Osteocyte (in vitro differentiated cells): ENCODE measurements at regions not wholly inside any gene's neighbourhood (a gene's known extent, or its start where the extent isn't known, plus 50 kb on each side); places are given as distances from the start of the nearest gene placed in this dataset.

ENCODE experiments used
- DNase-seq: peaks from one replicate; pipeline ENCODE4 v3.0.0; 2021; ENCODE audit warnings: mixed read lengths; ENCODE audit not compliant: unreplicated experiment; ENCODE audit errors: extremely low spot score
- H3K27ac Mint-ChIP-seq: one replicate; pipeline ENCODE4 v1.8.0; 2021; ENCODE audit warnings: mild to moderate bottlenecking, mixed read lengths; ENCODE audit not compliant: unreplicated experiment
- H3K27me3 Mint-ChIP-seq: one replicate; pipeline ENCODE4 v1.8.0; 2021; ENCODE audit warnings: mixed read lengths; ENCODE audit not compliant: unreplicated experiment
- H3K36me3 Mint-ChIP-seq: one replicate; pipeline ENCODE4 v1.8.0; 2021; ENCODE audit warnings: mixed read lengths; ENCODE audit not compliant: unreplicated experiment
- H3K4me1 Mint-ChIP-seq: one replicate; pipeline ENCODE4 v1.8.0; 2021; ENCODE audit warnings: mixed read lengths; ENCODE audit not compliant: unreplicated experiment
- H3K4me3 Mint-ChIP-seq: one replicate; pipeline ENCODE4 v1.8.0; 2021; ENCODE audit warnings: mild to moderate bottlenecking, moderate library complexity, mixed read lengths; ENCODE audit not compliant: unreplicated experiment
- H3K9me3 Mint-ChIP-seq: one replicate; pipeline ENCODE4 v1.8.0; 2021; ENCODE audit warnings: mixed read lengths; ENCODE audit not compliant: unreplicated experiment
- TF ChIP-seq, protein P1 (sequence below): fragments of 200-600 bp; sonication (generic); IDR thresholded peaks from 2 replicates; pipeline ENCODE4 v1.5.0; 2021; ENCODE audit warnings: antibody characterized with exemption, mild to moderate bottlenecking, moderate library complexity

DNA sequence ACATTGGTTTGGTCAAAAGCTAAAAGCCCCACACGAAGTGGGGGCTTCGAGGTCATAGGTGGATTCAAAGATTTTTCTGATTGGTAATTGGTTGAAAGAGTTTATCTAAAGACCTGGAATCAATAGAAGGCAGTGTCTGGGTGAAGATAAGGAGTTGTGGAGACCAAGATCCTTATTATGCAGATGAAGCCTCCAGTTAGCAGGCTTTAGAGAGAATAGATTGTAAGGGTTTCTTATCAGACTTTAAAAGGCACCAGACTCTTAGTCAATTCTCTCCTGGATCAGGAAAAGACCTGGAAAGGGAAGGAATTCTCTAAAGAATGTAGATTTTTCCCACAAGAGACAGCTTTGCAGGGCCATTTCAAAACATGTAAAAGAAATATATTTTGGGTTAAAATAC lies 260.2 kb downstream of the PHF14 start:
- TF ChIP-seq, protein P1, sequence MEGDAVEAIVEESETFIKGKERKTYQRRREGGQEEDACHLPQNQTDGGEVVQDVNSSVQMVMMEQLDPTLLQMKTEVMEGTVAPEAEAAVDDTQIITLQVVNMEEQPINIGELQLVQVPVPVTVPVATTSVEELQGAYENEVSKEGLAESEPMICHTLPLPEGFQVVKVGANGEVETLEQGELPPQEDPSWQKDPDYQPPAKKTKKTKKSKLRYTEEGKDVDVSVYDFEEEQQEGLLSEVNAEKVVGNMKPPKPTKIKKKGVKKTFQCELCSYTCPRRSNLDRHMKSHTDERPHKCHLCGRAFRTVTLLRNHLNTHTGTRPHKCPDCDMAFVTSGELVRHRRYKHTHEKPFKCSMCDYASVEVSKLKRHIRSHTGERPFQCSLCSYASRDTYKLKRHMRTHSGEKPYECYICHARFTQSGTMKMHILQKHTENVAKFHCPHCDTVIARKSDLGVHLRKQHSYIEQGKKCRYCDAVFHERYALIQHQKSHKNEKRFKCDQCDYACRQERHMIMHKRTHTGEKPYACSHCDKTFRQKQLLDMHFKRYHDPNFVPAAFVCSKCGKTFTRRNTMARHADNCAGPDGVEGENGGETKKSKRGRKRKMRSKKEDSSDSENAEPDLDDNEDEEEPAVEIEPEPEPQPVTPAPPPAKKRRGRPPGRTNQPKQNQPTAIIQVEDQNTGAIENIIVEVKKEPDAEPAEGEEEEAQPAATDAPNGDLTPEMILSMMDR: no peak
- DNase-seq: no peak
- Mint-ChIP-seq H3K27ac (no peak overlapping the region), H3K4me3 (no peak overlapping the region), H3K4me1 (peaks cover 22% of the 10 kb centered on the region), H3K27me3 (no peaks in the 10 kb centered on the region), H3K9me3 (no peaks in the 10 kb centered on the region), H3K36me3 (no peaks in the 10 kb centered on the region)

DNA sequence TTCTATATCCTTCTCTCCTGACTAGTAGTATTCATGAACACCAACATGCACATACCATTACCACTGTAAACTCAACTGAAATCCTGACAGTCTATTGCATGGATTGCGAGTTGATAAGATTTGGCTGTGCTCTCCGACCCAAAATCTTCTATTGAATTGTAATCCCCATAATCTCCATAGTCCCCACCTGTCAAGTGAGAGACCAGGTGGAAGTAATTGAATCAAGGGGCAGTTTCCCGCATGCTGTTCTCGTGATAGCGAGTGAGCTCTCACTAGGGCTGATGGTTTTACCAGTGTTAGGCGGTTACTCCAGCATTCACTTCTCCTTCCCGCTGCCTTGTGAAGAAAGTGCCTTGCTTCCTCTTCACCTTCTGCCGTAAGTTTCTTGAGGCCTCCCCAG lies 261.8 kb downstream of the PHF14 start:
- no peaks in the 10 kb centered on the region for H3K36me3 Mint-ChIP-seq

DNA sequence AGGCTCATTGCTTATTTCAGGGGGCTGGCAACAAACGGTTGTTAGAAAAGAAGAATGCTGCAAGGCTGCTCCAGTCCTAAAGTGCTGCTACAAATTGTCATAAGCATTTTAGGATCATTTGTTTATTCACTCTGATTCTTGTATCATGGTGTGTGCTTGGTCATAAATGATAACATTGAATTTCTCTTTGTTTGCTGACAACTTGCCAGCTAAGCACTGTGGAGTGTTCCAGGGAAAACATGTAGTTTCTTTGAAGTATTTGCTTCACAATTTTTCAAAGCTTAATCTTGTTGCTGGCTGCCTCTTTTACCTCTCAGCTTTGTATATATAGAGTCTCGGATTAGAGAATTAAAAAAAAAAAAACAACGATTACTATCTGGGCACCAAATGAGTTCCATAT lies 263.0 kb downstream of the PHF14 start:
- Mint-ChIP-seq H3K27ac (no peak overlapping the region), H3K9me3 (no peaks in the 10 kb centered on the region), H3K4me1 (peaks cover 16% of the 10 kb centered on the region), H3K36me3 (no peaks in the 10 kb centered on the region), H3K4me3 (no peak overlapping the region), H3K27me3 (no peaks in the 10 kb centered on the region)
- DNase-seq: no peak
- TF ChIP-seq, protein P1: no peak

More for the DNA sequence above, 261.8 kb downstream of the PHF14 start:
- no peak for DNase-seq
- H3K4me1 Mint-ChIP-seq: peaks cover 16% of the 10 kb centered on the region
- no peak overlapping the region for H3K27ac Mint-ChIP-seq
- H3K4me3 Mint-ChIP-seq: no peak overlapping the region
- no peaks in the 10 kb centered on the region for H3K27me3 Mint-ChIP-seq
- H3K9me3 Mint-ChIP-seq: no peaks in the 10 kb centered on the region
- TF ChIP-seq, protein P1: no peak

DNA sequence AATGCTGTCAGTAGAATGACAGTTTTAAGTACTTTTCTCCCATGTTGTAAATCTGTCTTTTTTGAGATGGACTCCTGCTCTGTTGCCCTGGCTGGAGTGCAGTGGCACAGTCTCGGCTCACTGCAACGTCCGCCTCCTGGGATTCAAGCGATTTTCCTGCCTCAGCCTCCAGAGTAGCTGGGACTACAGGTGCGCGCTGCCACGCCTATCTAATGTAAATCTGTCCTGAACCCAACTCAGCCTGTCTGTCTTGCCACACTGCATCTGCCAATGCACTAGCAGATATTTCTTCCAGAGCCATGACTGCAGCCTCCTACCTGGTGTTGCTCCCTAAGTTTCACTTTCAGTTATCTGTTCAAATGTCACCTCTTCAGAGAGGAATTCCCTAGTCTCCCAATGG lies 264.1 kb downstream of the PHF14 start:
- Mint-ChIP-seq H3K9me3 (no peaks in the 10 kb centered on the region), H3K4me1 (peaks cover 16% of the 10 kb centered on the region), H3K27ac (no peak overlapping the region), H3K36me3 (no peaks in the 10 kb centered on the region), H3K27me3 (no peaks in the 10 kb centered on the region), H3K4me3 (no peak overlapping the region)
- TF ChIP-seq, protein P1: no peak
- no peak for DNase-seq

DNA sequence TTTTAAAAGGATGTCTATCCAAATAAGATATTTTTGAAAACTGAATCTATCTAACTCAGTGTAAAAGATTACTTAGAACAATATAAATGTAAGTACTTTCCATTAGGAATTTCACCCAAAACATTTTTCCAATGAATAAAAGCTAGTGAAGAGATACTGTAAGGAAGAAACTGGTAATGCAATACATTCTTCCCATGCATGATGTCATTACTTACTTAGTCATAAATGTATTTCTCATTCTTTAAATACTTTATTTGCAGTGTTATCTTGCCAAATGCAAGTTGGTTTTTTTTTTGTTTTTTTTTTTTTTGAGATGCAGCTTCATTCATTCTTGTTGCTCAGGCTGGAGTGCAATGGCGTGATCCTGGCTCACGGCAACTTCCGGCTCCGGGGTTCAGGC lies 265.6 kb downstream of the PHF14 start:
- no peak for DNase-seq
- no peaks in the 10 kb centered on the region for H3K27me3 Mint-ChIP-seq

More for the DNA sequence above, 265.6 kb downstream of the PHF14 start:
- Mint-ChIP-seq H3K4me1 (peaks cover 17% of the 10 kb centered on the region), H3K4me3 (no peak overlapping the region), H3K27ac (no peak overlapping the region), H3K9me3 (no peaks in the 10 kb centered on the region), H3K36me3 (no peaks in the 10 kb centered on the region)
- TF ChIP-seq, protein P1: no peak
